ENCODE measurements at regions not wholly inside any gene's neighbourhood (a gene's known extent, or its start where the extent isn't known, plus 50 kb on each side); places are given as distances from the start of the nearest gene placed in this dataset.

GRCh38 chr1:82162486-82163420 lies 362.0 kb downstream of the ADGRL2 start:
- Histone ChIP-seq H3K18ac (ENCODE audit: low read length) (no peak overlapping the region), H3K4ac (ENCODE audit: low read depth, low read length) (no peak overlapping the region), H3K14ac (ENCODE audit: low read length) (no peak overlapping the region), H3K9me3 (ENCODE audit: insufficient read depth, low read depth, low read length) (no peaks in the 10 kb centered on the region), H3K79me2 (ENCODE audit: control insufficient read depth, insufficient read depth, low read length, poor library complexity) (no peaks in the 10 kb centered on the region), H3K79me1 (ENCODE audit: low read length) (no peaks in the 10 kb centered on the region), H3K27ac (ENCODE audit: low read depth, low read length) (no peak overlapping the region), H2BK120ac (ENCODE audit: insufficient read depth, low read length, poor library complexity) (no peak overlapping the region), H3K4me2 (ENCODE audit: low read length) (no peak overlapping the region), H4K12ac (ENCODE audit: low read depth, low read length) (no peak overlapping the region), H3K27me3 (ENCODE audit: insufficient read depth, low read length) (no peaks in the 10 kb centered on the region), H2AK5ac (ENCODE audit: low read length) (no peak overlapping the region), H3K36me3 (ENCODE audit: control insufficient read depth in 1 of 2, insufficient read depth in 2 of 2, low read length in 2 of 2) (no peaks in the 10 kb centered on the region), H4K8ac (ENCODE audit: low read depth, low read length) (no peak overlapping the region), H2AFZ (ENCODE audit: insufficient read depth, low read length, poor library complexity) (no peak overlapping the region), H3K4me1 (ENCODE audit: control insufficient read depth in 1 of 2, insufficient read depth in 2 of 2, low read length in 2 of 2) (no peaks in the 10 kb centered on the region), H2BK5ac (ENCODE audit: low read depth, low read length, poor library complexity) (no peak overlapping the region), H2BK12ac (ENCODE audit: low read length) (no peak overlapping the region), H3K23ac (ENCODE audit: low read length) (no peak overlapping the region), H3K4me3 (ENCODE audit: low read depth, low read length) (no peak overlapping the region), H3K9ac (ENCODE audit: low read length) (no peak overlapping the region), H4K91ac (ENCODE audit: low read depth, low read length) (no peak overlapping the region)
- WGBS (ENCODE audit: extremely low coverage, insufficient coverage, insufficient read length), result no CpG with 5 or more reads among the region's 7 CpGs
- DNase-seq, result no peak

- H3K4me2 ChIP-seq (ENCODE audit: low read length), result no peak overlapping the region
- H4K91ac ChIP-seq (ENCODE audit: low read depth, low read length), result no peak overlapping the region
- no peak overlapping the region for H4K8ac ChIP-seq (ENCODE audit: low read depth, low read length)
- no peak overlapping the region for H3K14ac ChIP-seq (ENCODE audit: low read length)
- no peak overlapping the region for H2AK5ac ChIP-seq (ENCODE audit: low read length)
- no peak overlapping the region for H3K9ac ChIP-seq (ENCODE audit: low read length)
- no peak overlapping the region for H3K4me3 ChIP-seq (ENCODE audit: low read depth, low read length)
- no peak overlapping the region for H4K12ac ChIP-seq (ENCODE audit: low read depth, low read length)
- H3K4ac ChIP-seq (ENCODE audit: low read depth, low read length), result no peak overlapping the region
- WGBS (ENCODE audit: extremely low coverage, insufficient coverage, insufficient read length), result no CpG with 5 or more reads among the region's 10 CpGs
- H3K4me1 ChIP-seq (ENCODE audit: control insufficient read depth in 1 of 2, insufficient read depth in 2 of 2, low read length in 2 of 2), result no peaks in the 10 kb centered on the region
- no peak overlapping the region for H3K23ac ChIP-seq (ENCODE audit: low read length)
- H2BK12ac ChIP-seq (ENCODE audit: low read length), result no peak overlapping the region
- H3K18ac ChIP-seq (ENCODE audit: low read length), result no peak overlapping the region
- DNase-seq, result no peak
- H3K27me3 ChIP-seq (ENCODE audit: insufficient read depth, low read length), result no peaks in the 10 kb centered on the region
- H3K9me3 ChIP-seq (ENCODE audit: insufficient read depth, low read depth, low read length), result no peaks in the 10 kb centered on the region
- H2BK120ac ChIP-seq (ENCODE audit: insufficient read depth, low read length, poor library complexity), result no peak overlapping the region
- no peaks in the 10 kb centered on the region for H3K79me1 ChIP-seq (ENCODE audit: low read length)
- no peaks in the 10 kb centered on the region for H3K36me3 ChIP-seq (ENCODE audit: control insufficient read depth in 1 of 2, insufficient read depth in 2 of 2, low read length in 2 of 2)
- H3K27ac ChIP-seq (ENCODE audit: low read depth, low read length), result no peak overlapping the region
- H2AFZ ChIP-seq (ENCODE audit: insufficient read depth, low read length, poor library complexity), result no peak overlapping the region
- H3K79me2 ChIP-seq (ENCODE audit: control insufficient read depth, insufficient read depth, low read length, poor library complexity), result no peaks in the 10 kb centered on the region
- H2BK5ac ChIP-seq (ENCODE audit: low read depth, low read length, poor library complexity), result no peak overlapping the region
Observed at GRCh38 chr1:82161700-82162141, 361.0 kb downstream of the ADGRL2 start.

GRCh38 chr1:82160903-82161302 lies 360.2 kb downstream of the ADGRL2 start:
- H2BK120ac ChIP-seq (ENCODE audit: insufficient read depth, low read length, poor library complexity), result no peak overlapping the region
- H3K9me3 ChIP-seq (ENCODE audit: insufficient read depth, low read depth, low read length), result no peaks in the 10 kb centered on the region
- no peak overlapping the region for H4K91ac ChIP-seq (ENCODE audit: low read depth, low read length)
- no peaks in the 10 kb centered on the region for H3K36me3 ChIP-seq (ENCODE audit: control insufficient read depth in 1 of 2, insufficient read depth in 2 of 2, low read length in 2 of 2)
- H4K12ac ChIP-seq (ENCODE audit: low read depth, low read length), result no peak overlapping the region
- no peak overlapping the region for H4K8ac ChIP-seq (ENCODE audit: low read depth, low read length)
- H3K18ac ChIP-seq (ENCODE audit: low read length), result no peak overlapping the region
- H3K4ac ChIP-seq (ENCODE audit: low read depth, low read length), result no peak overlapping the region
- DNase-seq, result no peak
- H3K4me2 ChIP-seq (ENCODE audit: low read length), result no peak overlapping the region
- H3K79me1 ChIP-seq (ENCODE audit: low read length), result no peaks in the 10 kb centered on the region
- H3K14ac ChIP-seq (ENCODE audit: low read length), result no peak overlapping the region
- no CpG with 5 or more reads among the region's 3 CpGs for WGBS (ENCODE audit: extremely low coverage, insufficient coverage, insufficient read length)
- no peak overlapping the region for H3K27ac ChIP-seq (ENCODE audit: low read depth, low read length)
- no peak overlapping the region for H2BK5ac ChIP-seq (ENCODE audit: low read depth, low read length, poor library complexity)
- no peak overlapping the region for H2AK5ac ChIP-seq (ENCODE audit: low read length)
- no peaks in the 10 kb centered on the region for H3K4me1 ChIP-seq (ENCODE audit: control insufficient read depth in 1 of 2, insufficient read depth in 2 of 2, low read length in 2 of 2)
- H3K79me2 ChIP-seq (ENCODE audit: control insufficient read depth, insufficient read depth, low read length, poor library complexity), result no peaks in the 10 kb centered on the region
- no peak overlapping the region for H2AFZ ChIP-seq (ENCODE audit: insufficient read depth, low read length, poor library complexity)
- no peak overlapping the region for H2BK12ac ChIP-seq (ENCODE audit: low read length)
- H3K4me3 ChIP-seq (ENCODE audit: low read depth, low read length), result no peak overlapping the region
- H3K23ac ChIP-seq (ENCODE audit: low read length), result no peak overlapping the region
- H3K9ac ChIP-seq (ENCODE audit: low read length), result no peak overlapping the region
- no peaks in the 10 kb centered on the region for H3K27me3 ChIP-seq (ENCODE audit: insufficient read depth, low read length)

GRCh38 chr1:82160036-82160435 lies 359.3 kb downstream of the ADGRL2 start:
- no peaks in the 10 kb centered on the region for H3K27me3 ChIP-seq (ENCODE audit: insufficient read depth, low read length)
- H3K9ac ChIP-seq (ENCODE audit: low read length), result no peak overlapping the region
- H4K8ac ChIP-seq (ENCODE audit: low read depth, low read length), result no peak overlapping the region
- H3K36me3 ChIP-seq (ENCODE audit: control insufficient read depth in 1 of 2, insufficient read depth in 2 of 2, low read length in 2 of 2), result no peaks in the 10 kb centered on the region
- H3K79me1 ChIP-seq (ENCODE audit: low read length), result no peaks in the 10 kb centered on the region
- no peak overlapping the region for H3K18ac ChIP-seq (ENCODE audit: low read length)
- H2BK5ac ChIP-seq (ENCODE audit: low read depth, low read length, poor library complexity), result no peak overlapping the region
- no peak overlapping the region for H2BK12ac ChIP-seq (ENCODE audit: low read length)
- H3K23ac ChIP-seq (ENCODE audit: low read length), result no peak overlapping the region
- no peak for DNase-seq
- H3K4ac ChIP-seq (ENCODE audit: low read depth, low read length), result no peak overlapping the region
- no peak overlapping the region for H3K14ac ChIP-seq (ENCODE audit: low read length)
- H3K4me2 ChIP-seq (ENCODE audit: low read length), result no peak overlapping the region
- no peak overlapping the region for H3K4me3 ChIP-seq (ENCODE audit: low read depth, low read length)
- no peak overlapping the region for H4K91ac ChIP-seq (ENCODE audit: low read depth, low read length)
- H3K9me3 ChIP-seq (ENCODE audit: insufficient read depth, low read depth, low read length), result no peaks in the 10 kb centered on the region
- H3K27ac ChIP-seq (ENCODE audit: low read depth, low read length), result no peak overlapping the region
- WGBS (ENCODE audit: extremely low coverage, insufficient coverage, insufficient read length), result no CpG with 5 or more reads among the region's 5 CpGs
- H4K12ac ChIP-seq (ENCODE audit: low read depth, low read length), result no peak overlapping the region
- no peak overlapping the region for H2AK5ac ChIP-seq (ENCODE audit: low read length)
- no peak overlapping the region for H2BK120ac ChIP-seq (ENCODE audit: insufficient read depth, low read length, poor library complexity)
- no peak overlapping the region for H2AFZ ChIP-seq (ENCODE audit: insufficient read depth, low read length, poor library complexity)
- no peaks in the 10 kb centered on the region for H3K4me1 ChIP-seq (ENCODE audit: control insufficient read depth in 1 of 2, insufficient read depth in 2 of 2, low read length in 2 of 2)
- no peaks in the 10 kb centered on the region for H3K79me2 ChIP-seq (ENCODE audit: control insufficient read depth, insufficient read depth, low read length, poor library complexity)
